A549 (cell line): ENCODE measurements at regions not wholly inside any gene's neighbourhood (a gene's known extent, or its start where the extent isn't known, plus 50 kb on each side); places are given as distances from the start of the nearest gene placed in this dataset.

Experiments used
- ATAC-seq, 2 experiments: fragments of 200-7000 bp in 1 of 2; fragments of >200 bp in 1 of 2; cut with Nextera tagmentation in 1 of 2; cut with Tn5 transposase in 1 of 2; 3 replicates each; pipeline versions ENCODE4 v1.8.0 to v1.9.1; 2018 to 2020; ENCODE audit warnings: mild to moderate bottlenecking in 1 of 2, moderate library complexity in 1 of 2
- CTCF ChIA-PET: fragments of 300-600 bp; sonication (Branson Sonifier 250); formaldehyde crosslinking; extraction: SDS; loops from one replicate; lab custom pipeline; 2021; ENCODE audit warnings: antibody characterized with exemption, inconsistent platforms; lab: Yijun Ruan, JAX
- POLR2A ChIA-PET: fragments of 350-600 bp; formaldehyde crosslinking; extraction: SDS; loops from one replicate; lab custom pipeline; 2021; ENCODE audit warnings: antibody characterized with exemption, inconsistent platforms; lab: Yijun Ruan, JAX
- DNase-seq, 2 experiments: peaks; one replicate each; pipeline versions ENCODE4 v3.0.0 to v3.0.0-alpha.2; 2011 to 2016; ENCODE audit warnings: low read depth in 1 of 2, low spot score in 1 of 2
- FAIRE-seq: peaks from 2 replicates; lab custom pipeline; 2011; peaks lifted over from hg19 to GRCh38; lab: Jason Lieb, UNC
- H3K27ac ChIP-seq, 2 experiments: fragments of >200 bp; sonication (Bioruptor Twin); formaldehyde crosslinking; 3 replicates each; pipeline ENCODE4 v1.5.1; 2016 to 2017
- H3K4me1 ChIP-seq: fragments of >200 bp; sonication (Bioruptor Twin); formaldehyde crosslinking; 3 replicates; pipeline ENCODE4 v1.6.1; 2016
- H3K4me2 ChIP-seq: fragments of >200 bp; sonication (Bioruptor Twin); formaldehyde crosslinking; 3 replicates; pipeline ENCODE4 v1.6.1; 2016
- H3K4me3 ChIP-seq: fragments of >200 bp; sonication (Bioruptor Twin); formaldehyde crosslinking; 3 replicates; pipeline ENCODE4 v1.5.1; 2016
- H3K9me3 ChIP-seq: fragments of >200 bp; sonication (Bioruptor Twin); formaldehyde crosslinking; 3 replicates; pipeline ENCODE4 v1.6.1; 2016
- CEBPB ChIP-seq, 2 experiments: fragments of >200 bp in 1 of 2; sonication (Bioruptor Twin) in 1 of 2; formaldehyde crosslinking in 1 of 2; IDR thresholded peaks; 2 replicates each; pipeline ENCODE4 v1.6.1; 2012 to 2016
- CHD2 ChIP-seq: fragments of 150-350 bp; IDR thresholded peaks from 2 replicates; pipeline ENCODE4 v1.6.1; 2014; ENCODE audit warnings: low read length; ENCODE audit not compliant: partially characterized antibody
- CHD4 ChIP-seq: fragments of 200-600 bp; sonication (generic); IDR thresholded peaks from 2 replicates; pipeline ENCODE4 v1.6.1; 2016; ENCODE audit warnings: antibody characterized with exemption, mild to moderate bottlenecking, borderline replicate concordance
- EP300 ChIP-seq, 2 experiments: fragments of >200 bp; sonication (Bioruptor Twin); formaldehyde crosslinking; IDR thresholded peaks; 2 replicates in 1 of 2; 3 replicates in 1 of 2; pipeline ENCODE4 v1.6.1; 2016 to 2017
- ESRRA ChIP-seq: fragments of 150-350 bp; IDR thresholded peaks from 2 replicates; pipeline ENCODE4 v1.6.1; 2014; ENCODE audit warnings: mild to moderate bottlenecking, low read length, borderline replicate concordance
- FOSB ChIP-seq: fragments of 250-450 bp; sonication (Bioruptor Pico); IDR thresholded peaks from 2 replicates; pipeline ENCODE4 v1.5.0; 2020; ENCODE audit warnings: mild to moderate bottlenecking, moderate library complexity
- GATA3 ChIP-seq: IDR thresholded peaks from 2 replicates; pipeline ENCODE4 v1.6.1; 2012; ENCODE audit warnings: borderline replicate concordance
- HEYL ChIP-seq: fragments of 250-450 bp; sonication (Bioruptor Pico); IDR thresholded peaks from 2 replicates; pipeline ENCODE4 v1.8.0; 2021; ENCODE audit warnings: mild to moderate bottlenecking, moderate library complexity
- HOXB13 ChIP-seq: fragments of 250-450 bp; sonication (Bioruptor Pico); IDR thresholded peaks from 2 replicates; pipeline ENCODE4 v1.5.0; 2020; ENCODE audit warnings: low read depth, mild to moderate bottlenecking, moderate library complexity
- HOXB5 ChIP-seq: fragments of 250-450 bp; sonication (Bioruptor Pico); IDR thresholded peaks from 2 replicates; pipeline ENCODE4 v1.5.0; 2020; ENCODE audit warnings: mild to moderate bottlenecking, moderate library complexity
- JUN ChIP-seq, 2 experiments: fragments of >200 bp; sonication (Bioruptor Twin); formaldehyde crosslinking; IDR thresholded peaks; 2 replicates in 1 of 2; 3 replicates in 1 of 2; pipeline ENCODE4 v1.6.1; 2016 to 2017
- JUNB ChIP-seq: fragments of >200 bp; sonication (Bioruptor Twin); formaldehyde crosslinking; IDR thresholded peaks from 2 replicates; pipeline ENCODE4 v1.6.1; 2016
- MAFK ChIP-seq: fragments of 450-650 bp; IDR thresholded peaks from 2 replicates; pipeline ENCODE4 v1.6.1; 2014; ENCODE audit not compliant: partially characterized antibody
- NPAS2 ChIP-seq: fragments of 250-450 bp; sonication (Bioruptor Pico); IDR thresholded peaks from 2 replicates; pipeline ENCODE4 v1.8.0; 2022; ENCODE audit warnings: mild to moderate bottlenecking, moderate library complexity, borderline replicate concordance
- POLR2A ChIP-seq: IDR thresholded peaks from 2 replicates; pipeline ENCODE4 v1.6.1; 2012; ENCODE audit warnings: mild to moderate bottlenecking, low read length
- RARB ChIP-seq: fragments of 250-450 bp; sonication (Bioruptor Pico); IDR thresholded peaks from 2 replicates; pipeline ENCODE4 v1.8.0; 2021; ENCODE audit warnings: mild to moderate bottlenecking, moderate library complexity
- RNF2 ChIP-seq: fragments of 200-600 bp; sonication (generic); IDR thresholded peaks from 2 replicates; pipeline ENCODE4 v1.6.1; 2016; ENCODE audit warnings: low read depth, mild to moderate bottlenecking, antibody characterized with exemption, moderate library complexity, borderline replicate concordance
- SMC3 ChIP-seq: fragments of >200 bp; sonication (Bioruptor Twin); formaldehyde crosslinking; IDR thresholded peaks from 3 replicates; pipeline ENCODE4 v1.6.1; 2018; ENCODE audit warnings: inconsistent platforms
- TFCP2L1 ChIP-seq: fragments of 250-450 bp; sonication (Bioruptor Pico); IDR thresholded peaks from 2 replicates; pipeline ENCODE4 v1.5.0; 2021; ENCODE audit warnings: mild to moderate bottlenecking
- WGBS: methylation state at CpG from one replicate; pipeline ENCODE4 v1.1.6; 2017; ENCODE audit errors: missing lambda C conversion rate; 5-methylcytosine and 5-hydroxymethylcytosine counted together
- TF ChIP-seq, protein P1 (sequence below): fragments of >200 bp; sonication (Bioruptor Twin); formaldehyde crosslinking; IDR thresholded peaks from 3 replicates; pipeline ENCODE4 v1.5.1; 2016
- TF ChIP-seq, protein P2 (sequence below): fragments of 250-450 bp; sonication (Bioruptor Pico); IDR thresholded peaks from 2 replicates; pipeline ENCODE4 v1.5.0; 2020; ENCODE audit warnings: low read depth, mild to moderate bottlenecking, moderate library complexity
- TF ChIP-seq, protein P3 (sequence below): fragments of 200-600 bp; sonication (generic); IDR thresholded peaks from 2 replicates; pipeline ENCODE4 v1.6.1; 2016; ENCODE audit warnings: antibody characterized with exemption, mild to moderate bottlenecking, moderate library complexity
- TF ChIP-seq, protein P4 (sequence below): IDR thresholded peaks from 2 replicates; pipeline ENCODE4 v1.6.1; 2012

DNA sequence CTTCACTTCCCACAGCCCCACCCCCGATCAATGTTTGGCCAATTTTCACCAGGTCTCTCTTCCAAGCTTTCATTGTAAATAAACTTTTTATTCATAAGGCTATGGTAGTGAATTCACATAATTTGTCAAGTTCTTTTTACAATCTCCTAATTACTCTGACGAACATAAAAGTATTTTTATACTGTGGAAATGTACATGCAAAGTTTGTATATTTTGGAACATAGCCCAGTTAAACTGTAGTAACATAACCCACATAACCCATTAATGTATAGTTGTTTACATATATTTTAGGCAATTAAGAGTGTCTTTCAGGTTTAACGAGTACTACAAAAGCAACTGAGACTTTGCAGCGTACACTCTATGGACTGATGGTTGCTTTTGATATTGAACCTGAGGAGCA, 228.3 kb upstream of the ERBB4 start:
- ATAC-seq (no peak), DNase-seq (no peak), FAIRE-seq (no peak)
- POLR2A ChIA-PET = no interaction called here
- no peak overlapping the region for H3K4me2 ChIP-seq
- H3K9me3 ChIP-seq = no peaks in the 10 kb centered on the region
- H3K4me1 ChIP-seq = no peaks in the 10 kb centered on the region
- no peak overlapping the region for H3K27ac ChIP-seq
- CTCF ChIA-PET = no interaction called here
- no peak overlapping the region for H3K4me3 ChIP-seq
- WGBS = 20% methylated on average over 4 of the region's 4 CpGs
- TF ChIP-seq EP300 (IDR thresholded peaks at IDR 0.05) (no peak), SMC3 (no peak), ESRRA (no peak), HOXB5 (CRISPR knock-in tag) (no peak), POLR2A (no peak), MAFK (no peak), RNF2 (no peak), HOXB13 (CRISPR knock-in tag) (no peak), GATA3 (no peak), JUN (IDR thresholded peaks at IDR 0.05) (no peak), CEBPB (IDR thresholded peaks at IDR 0.05) (no peak), JUNB (no peak)
- TF ChIP-seq, protein P1, sequence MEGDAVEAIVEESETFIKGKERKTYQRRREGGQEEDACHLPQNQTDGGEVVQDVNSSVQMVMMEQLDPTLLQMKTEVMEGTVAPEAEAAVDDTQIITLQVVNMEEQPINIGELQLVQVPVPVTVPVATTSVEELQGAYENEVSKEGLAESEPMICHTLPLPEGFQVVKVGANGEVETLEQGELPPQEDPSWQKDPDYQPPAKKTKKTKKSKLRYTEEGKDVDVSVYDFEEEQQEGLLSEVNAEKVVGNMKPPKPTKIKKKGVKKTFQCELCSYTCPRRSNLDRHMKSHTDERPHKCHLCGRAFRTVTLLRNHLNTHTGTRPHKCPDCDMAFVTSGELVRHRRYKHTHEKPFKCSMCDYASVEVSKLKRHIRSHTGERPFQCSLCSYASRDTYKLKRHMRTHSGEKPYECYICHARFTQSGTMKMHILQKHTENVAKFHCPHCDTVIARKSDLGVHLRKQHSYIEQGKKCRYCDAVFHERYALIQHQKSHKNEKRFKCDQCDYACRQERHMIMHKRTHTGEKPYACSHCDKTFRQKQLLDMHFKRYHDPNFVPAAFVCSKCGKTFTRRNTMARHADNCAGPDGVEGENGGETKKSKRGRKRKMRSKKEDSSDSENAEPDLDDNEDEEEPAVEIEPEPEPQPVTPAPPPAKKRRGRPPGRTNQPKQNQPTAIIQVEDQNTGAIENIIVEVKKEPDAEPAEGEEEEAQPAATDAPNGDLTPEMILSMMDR = no peak
- TF ChIP-seq, protein P2, sequence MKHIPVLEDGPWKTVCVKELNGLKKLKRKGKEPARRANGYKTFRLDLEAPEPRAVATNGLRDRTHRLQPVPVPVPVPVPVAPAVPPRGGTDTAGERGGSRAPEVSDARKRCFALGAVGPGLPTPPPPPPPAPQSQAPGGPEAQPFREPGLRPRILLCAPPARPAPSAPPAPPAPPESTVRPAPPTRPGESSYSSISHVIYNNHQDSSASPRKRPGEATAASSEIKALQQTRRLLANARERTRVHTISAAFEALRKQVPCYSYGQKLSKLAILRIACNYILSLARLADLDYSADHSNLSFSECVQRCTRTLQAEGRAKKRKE (CRISPR knock-in tag) = no peak
- TF ChIP-seq, protein P3, sequence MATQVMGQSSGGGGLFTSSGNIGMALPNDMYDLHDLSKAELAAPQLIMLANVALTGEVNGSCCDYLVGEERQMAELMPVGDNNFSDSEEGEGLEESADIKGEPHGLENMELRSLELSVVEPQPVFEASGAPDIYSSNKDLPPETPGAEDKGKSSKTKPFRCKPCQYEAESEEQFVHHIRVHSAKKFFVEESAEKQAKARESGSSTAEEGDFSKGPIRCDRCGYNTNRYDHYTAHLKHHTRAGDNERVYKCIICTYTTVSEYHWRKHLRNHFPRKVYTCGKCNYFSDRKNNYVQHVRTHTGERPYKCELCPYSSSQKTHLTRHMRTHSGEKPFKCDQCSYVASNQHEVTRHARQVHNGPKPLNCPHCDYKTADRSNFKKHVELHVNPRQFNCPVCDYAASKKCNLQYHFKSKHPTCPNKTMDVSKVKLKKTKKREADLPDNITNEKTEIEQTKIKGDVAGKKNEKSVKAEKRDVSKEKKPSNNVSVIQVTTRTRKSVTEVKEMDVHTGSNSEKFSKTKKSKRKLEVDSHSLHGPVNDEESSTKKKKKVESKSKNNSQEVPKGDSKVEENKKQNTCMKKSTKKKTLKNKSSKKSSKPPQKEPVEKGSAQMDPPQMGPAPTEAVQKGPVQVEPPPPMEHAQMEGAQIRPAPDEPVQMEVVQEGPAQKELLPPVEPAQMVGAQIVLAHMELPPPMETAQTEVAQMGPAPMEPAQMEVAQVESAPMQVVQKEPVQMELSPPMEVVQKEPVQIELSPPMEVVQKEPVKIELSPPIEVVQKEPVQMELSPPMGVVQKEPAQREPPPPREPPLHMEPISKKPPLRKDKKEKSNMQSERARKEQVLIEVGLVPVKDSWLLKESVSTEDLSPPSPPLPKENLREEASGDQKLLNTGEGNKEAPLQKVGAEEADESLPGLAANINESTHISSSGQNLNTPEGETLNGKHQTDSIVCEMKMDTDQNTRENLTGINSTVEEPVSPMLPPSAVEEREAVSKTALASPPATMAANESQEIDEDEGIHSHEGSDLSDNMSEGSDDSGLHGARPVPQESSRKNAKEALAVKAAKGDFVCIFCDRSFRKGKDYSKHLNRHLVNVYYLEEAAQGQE = no peak

DNA sequence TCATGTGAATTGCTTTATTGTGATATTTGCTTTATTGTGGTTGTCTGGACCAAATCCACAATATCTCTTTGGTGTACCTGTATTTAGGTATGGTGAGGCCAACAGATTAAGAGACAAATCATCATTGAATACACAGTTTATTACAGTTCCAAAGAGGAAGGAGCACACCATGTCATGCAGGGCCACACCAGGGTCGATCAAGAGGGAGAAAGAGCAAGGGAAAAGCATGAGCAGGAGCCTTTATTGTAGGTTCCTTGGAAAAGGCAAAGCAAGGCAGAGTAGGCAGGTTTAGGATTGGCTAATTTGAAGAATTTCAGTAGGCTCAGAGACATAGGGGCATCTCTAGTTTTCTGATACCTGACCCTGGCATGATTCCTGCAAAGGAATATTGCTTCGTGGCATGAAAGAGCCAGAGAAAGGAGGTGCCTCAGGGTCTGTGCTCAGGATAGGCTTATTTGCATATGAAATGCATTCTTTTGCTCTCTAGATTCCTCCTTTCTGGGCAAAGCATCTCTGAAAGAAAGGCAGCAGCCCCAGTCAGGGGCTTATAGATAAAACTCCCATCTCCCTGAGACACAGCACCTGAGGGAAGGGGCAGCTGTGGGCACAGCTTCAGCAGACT, 214.2 kb upstream of the ERBB4 start:
- Histone ChIP-seq H3K4me2 (no peak overlapping the region), H3K4me3 (no peak overlapping the region), H3K9me3 (no peaks in the 10 kb centered on the region), H3K27ac (no peak overlapping the region), H3K4me1 (no peaks in the 10 kb centered on the region)
- whole genome bisulfite sequencing = 0% methylated on average over 2 of the region's 2 CpGs
- no peak for DNase-seq
- ChIA-PET POLR2A (no interaction called here), CTCF (no interaction called here)
- TF ChIP-seq HEYL (CRISPR knock-in tag) (no peak), MAFK (no peak), CHD4 (no peak), TFCP2L1 (no peak), FOSB (CRISPR knock-in tag) (no peak), RARB (CRISPR knock-in tag) (no peak), CHD2 (no peak), NPAS2 (CRISPR knock-in tag) (no peak)
- TF ChIP-seq, protein P4, sequence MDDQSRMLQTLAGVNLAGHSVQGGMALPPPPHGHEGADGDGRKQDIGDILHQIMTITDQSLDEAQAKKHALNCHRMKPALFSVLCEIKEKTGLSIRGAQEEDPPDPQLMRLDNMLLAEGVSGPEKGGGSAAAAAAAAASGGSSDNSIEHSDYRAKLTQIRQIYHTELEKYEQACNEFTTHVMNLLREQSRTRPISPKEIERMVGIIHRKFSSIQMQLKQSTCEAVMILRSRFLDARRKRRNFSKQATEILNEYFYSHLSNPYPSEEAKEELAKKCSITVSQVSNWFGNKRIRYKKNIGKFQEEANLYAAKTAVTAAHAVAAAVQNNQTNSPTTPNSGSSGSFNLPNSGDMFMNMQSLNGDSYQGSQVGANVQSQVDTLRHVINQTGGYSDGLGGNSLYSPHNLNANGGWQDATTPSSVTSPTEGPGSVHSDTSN = no peak
- no peak for FAIRE-seq
- ATAC-seq = no peak
